Stimulated activated naive CD8-positive, alpha-beta T cell treated with anti-CD3 and anti-CD28 coated beads, Interleukin-15, amount 100 ng/mL, for 72 hours (primary cell): ENCODE measurements at regions not wholly inside any gene's neighbourhood (a gene's known extent, or its start where the extent isn't known, plus 50 kb on each side); places are given as distances from the start of the nearest gene placed in this dataset.
"Not testable (repeated sequence)": the region's sequence is repeated elsewhere in the genome, so short reads cannot be mapped to it uniquely, and the experiment has no call there.

ENCODE experiments used
- ATAC-seq: fragments of 150-1000 bp; cut with Tn5 transposase; 2 replicates; pipeline ENCODE4 v1.10.0; 2021; ENCODE audit warnings: mild to moderate bottlenecking, moderate library complexity
- DNase-seq, 2 donors: peaks; one replicate each; pipeline ENCODE4 v3.0.0; 2021 to 2022
- H3K27ac Mint-ChIP-seq, 2 donors: one replicate each; pipeline ENCODE4 v1.8.0; 2022; ENCODE audit warnings: mild to moderate bottlenecking in 2 of 2, mixed read lengths in 2 of 2, moderate library complexity in 2 of 2
- H3K27me3 Mint-ChIP-seq: one replicate; pipeline ENCODE4 v1.8.0; 2022; ENCODE audit warnings: mixed read lengths
- H3K4me1 Mint-ChIP-seq: one replicate; pipeline ENCODE4 v1.8.0; 2022; ENCODE audit warnings: mild to moderate bottlenecking, mixed read lengths
- H3K4me3 Mint-ChIP-seq, 2 donors: one replicate each; pipeline ENCODE4 v1.8.0; 2022; ENCODE audit warnings: mild to moderate bottlenecking in 2 of 2, mixed read lengths in 2 of 2, moderate library complexity in 1 of 2
- H3K9me3 Mint-ChIP-seq, 2 donors: one replicate each; pipeline ENCODE4 v1.8.0; 2022; ENCODE audit warnings: mixed read lengths in 2 of 2

GRCh38 chr6:2611092-2611491 is 139.6 kb downstream of the MYLK4 start:
- peaks cover 5 to 7% of the 10 kb centered on the region in 2 donors for H3K9me3 Mint-ChIP-seq
- peaks cover 43% of the 10 kb centered on the region for H3K27me3 Mint-ChIP-seq
- no peak for DNase-seq
- no peak for ATAC-seq
- H3K4me3 Mint-ChIP-seq, result no peak overlapping the region
- H3K4me1 Mint-ChIP-seq, result no peaks in the 10 kb centered on the region
- no peak overlapping the region for H3K27ac Mint-ChIP-seq

DNA sequence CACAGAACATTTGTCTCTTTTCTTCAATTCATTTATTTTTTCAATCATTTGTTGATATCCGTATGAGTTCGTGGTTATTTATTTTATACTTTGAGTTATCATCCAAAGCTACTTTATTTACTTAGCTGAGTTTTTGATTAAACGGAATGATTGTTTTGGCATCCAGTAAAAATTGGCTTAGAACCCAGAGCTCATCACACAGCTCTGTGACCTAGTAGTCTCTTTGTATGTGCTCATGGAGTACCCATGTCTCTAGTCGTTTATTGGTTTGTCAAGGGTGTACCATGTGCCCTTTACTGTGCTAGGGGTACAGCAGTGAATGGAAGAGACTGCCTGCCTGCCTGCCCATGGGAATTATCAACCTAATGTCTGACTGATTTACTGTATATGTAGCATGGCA is 142.2 kb downstream of the MYLK4 start:
- DNase-seq (no peak), ATAC-seq (no peak)
- no peak overlapping the region for H3K4me3 Mint-ChIP-seq
- H3K9me3 Mint-ChIP-seq, result no peaks in the 10 kb centered on the region
- no peak overlapping the region for H3K27ac Mint-ChIP-seq
- H3K27me3 Mint-ChIP-seq, result peaks cover 44% of the 10 kb centered on the region
- H3K4me1 Mint-ChIP-seq, result no peaks in the 10 kb centered on the region

DNA sequence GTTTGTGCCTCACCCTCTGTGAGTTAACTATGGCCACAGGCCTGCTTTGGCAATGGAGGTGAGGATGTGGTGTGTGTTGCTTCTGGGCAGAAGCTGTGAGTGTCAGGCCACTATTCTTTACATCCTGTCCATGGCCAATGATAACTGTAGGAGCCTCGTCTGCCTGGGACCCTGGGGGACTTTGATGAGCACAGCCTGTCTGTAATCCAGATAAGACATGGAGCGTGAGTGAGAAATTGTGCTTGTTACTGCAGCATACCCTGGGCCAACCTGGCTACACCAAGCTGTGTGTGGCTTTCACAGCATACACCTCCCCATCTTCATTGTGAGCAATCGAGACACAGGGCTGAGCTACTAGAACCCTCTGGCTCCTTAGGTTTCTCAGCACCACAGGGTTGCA is 150.4 kb downstream of the MYLK4 start:
- ATAC-seq (no peak), DNase-seq (no peak)
- Mint-ChIP-seq H3K27ac (no peak overlapping the region), H3K4me1 (no peaks in the 10 kb centered on the region), H3K27me3 (peaks cover 7% of the 10 kb centered on the region), H3K4me3 (no peak overlapping the region), H3K9me3 (no peaks in the 10 kb centered on the region)

DNA sequence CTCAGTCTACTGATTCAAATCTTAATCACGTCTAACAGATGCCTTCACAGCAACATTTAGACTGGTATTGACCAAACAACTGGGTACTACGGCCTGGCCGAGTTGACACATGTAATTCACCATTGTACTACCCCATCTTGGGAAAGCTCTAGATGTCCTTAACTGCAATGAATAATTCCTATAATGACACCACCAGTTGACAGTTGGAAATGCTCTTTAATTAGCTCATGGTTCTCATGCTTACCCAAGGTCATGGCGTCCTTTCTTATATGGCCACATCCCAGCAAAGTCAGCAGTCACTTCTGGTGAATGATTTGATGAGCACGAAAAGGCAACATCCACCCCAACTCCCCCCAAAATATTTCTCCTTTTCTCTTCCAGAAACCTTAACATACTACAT is 150.9 kb downstream of the MYLK4 start:
- ATAC-seq (no peak), DNase-seq (no peak)
- Mint-ChIP-seq H3K4me3 (no peak overlapping the region), H3K27ac (no peak overlapping the region), H3K4me1 (no peaks in the 10 kb centered on the region), H3K9me3 (no peaks in the 10 kb centered on the region), H3K27me3 (peaks cover 7% of the 10 kb centered on the region)

GRCh38 chr6:2598867-2599266 is 151.9 kb downstream of the MYLK4 start:
- no peak overlapping the region for H3K27ac Mint-ChIP-seq
- peaks cover 7% of the 10 kb centered on the region for H3K27me3 Mint-ChIP-seq
- no peak for ATAC-seq
- no peaks in the 10 kb centered on the region for H3K9me3 Mint-ChIP-seq
- H3K4me1 Mint-ChIP-seq, result no peaks in the 10 kb centered on the region
- no peak for DNase-seq
- H3K4me3 Mint-ChIP-seq, result no peak overlapping the region

GRCh38 chr6:2597991-2598390 is 152.7 kb downstream of the MYLK4 start:
- peaks cover 2% of the 10 kb centered on the region for H3K27me3 Mint-ChIP-seq
- H3K27ac Mint-ChIP-seq, result peak overlapping the region in 1 of 2 donors; percentile 42
- no peak for ATAC-seq
- no peaks in the 10 kb centered on the region for H3K4me1 Mint-ChIP-seq
- no peak for DNase-seq
- no peaks in the 10 kb centered on the region for H3K9me3 Mint-ChIP-seq
- H3K4me3 Mint-ChIP-seq, result no peak overlapping the region

DNA sequence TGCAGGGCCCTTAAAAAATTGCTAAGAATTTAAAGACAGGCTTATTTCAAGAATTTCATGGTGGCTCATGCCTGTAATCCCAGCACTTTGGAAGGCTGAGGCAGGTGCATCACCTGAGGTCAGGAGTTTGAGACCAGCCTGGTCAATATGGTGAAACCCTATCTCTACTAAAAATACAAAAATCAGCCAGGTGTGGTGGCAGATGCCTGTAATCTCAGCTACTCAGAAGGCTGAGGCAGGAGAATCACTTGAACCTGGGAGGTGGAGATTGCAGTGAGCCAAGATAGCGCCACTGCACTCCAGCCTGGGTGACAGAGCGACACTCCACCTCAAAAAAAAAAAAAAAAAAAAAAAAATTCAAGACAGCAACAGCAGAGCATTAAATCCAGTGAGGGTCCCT is 153.3 kb downstream of the MYLK4 start:
- not testable (repeated sequence) for H3K27ac Mint-ChIP-seq, ATAC-seq, DNase-seq, H3K27me3 Mint-ChIP-seq, H3K4me1 Mint-ChIP-seq, H3K4me3 Mint-ChIP-seq, H3K9me3 Mint-ChIP-seq

- H3K27me3 Mint-ChIP-seq, result peaks cover 8% of the 10 kb centered on the region
Measured at GRCh38 chr6:2596222-2596621, 154.5 kb downstream of the MYLK4 start.

GRCh38 chr6:2594868-2595267 is 155.9 kb downstream of the MYLK4 start:
- DNase-seq (no peak), ATAC-seq (no peak)
- H3K9me3 Mint-ChIP-seq, result no peaks in the 10 kb centered on the region
- no peak overlapping the region for H3K4me3 Mint-ChIP-seq
- peaks cover 16% of the 10 kb centered on the region for H3K27me3 Mint-ChIP-seq
- H3K4me1 Mint-ChIP-seq, result no peaks in the 10 kb centered on the region
- no peak overlapping the region for H3K27ac Mint-ChIP-seq

More at GRCh38 chr6:2596222-2596621, 154.5 kb downstream of the MYLK4 start:
- Mint-ChIP-seq H3K9me3 (no peaks in the 10 kb centered on the region), H3K4me3 (no peak overlapping the region), H3K4me1 (no peaks in the 10 kb centered on the region), H3K27ac (no peak overlapping the region)
- ATAC-seq, result no peak
- DNase-seq, result no peak

DNA sequence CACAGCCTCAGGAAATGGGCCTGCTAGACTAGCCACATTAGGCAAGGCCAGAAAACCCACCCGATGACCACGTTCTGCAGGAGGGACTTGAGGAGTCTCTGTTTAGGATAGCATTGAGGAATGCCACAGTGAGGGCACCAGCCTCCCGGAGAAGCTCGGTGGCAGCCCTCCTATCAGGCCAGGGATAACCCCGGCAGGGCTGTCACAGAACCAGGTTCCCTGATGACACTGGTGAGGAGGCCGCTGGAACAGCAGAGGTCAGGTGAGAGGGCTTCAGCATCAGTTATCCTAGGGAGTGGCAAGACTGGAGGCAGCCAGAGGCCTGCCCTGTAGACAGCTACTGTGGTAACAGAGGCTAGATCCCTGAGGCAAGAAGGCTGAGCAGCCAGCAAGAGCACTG is 157.6 kb downstream of the MYLK4 start:
- peak overlapping the region in 1 of 2 donors; percentile 15 for H3K27ac Mint-ChIP-seq
- peaks cover 33% of the 10 kb centered on the region for H3K27me3 Mint-ChIP-seq
- ATAC-seq, result no peak
- no peak overlapping the region for H3K4me3 Mint-ChIP-seq
- H3K4me1 Mint-ChIP-seq, result no peaks in the 10 kb centered on the region
- no peaks in the 10 kb centered on the region for H3K9me3 Mint-ChIP-seq
- no peak for DNase-seq

DNA sequence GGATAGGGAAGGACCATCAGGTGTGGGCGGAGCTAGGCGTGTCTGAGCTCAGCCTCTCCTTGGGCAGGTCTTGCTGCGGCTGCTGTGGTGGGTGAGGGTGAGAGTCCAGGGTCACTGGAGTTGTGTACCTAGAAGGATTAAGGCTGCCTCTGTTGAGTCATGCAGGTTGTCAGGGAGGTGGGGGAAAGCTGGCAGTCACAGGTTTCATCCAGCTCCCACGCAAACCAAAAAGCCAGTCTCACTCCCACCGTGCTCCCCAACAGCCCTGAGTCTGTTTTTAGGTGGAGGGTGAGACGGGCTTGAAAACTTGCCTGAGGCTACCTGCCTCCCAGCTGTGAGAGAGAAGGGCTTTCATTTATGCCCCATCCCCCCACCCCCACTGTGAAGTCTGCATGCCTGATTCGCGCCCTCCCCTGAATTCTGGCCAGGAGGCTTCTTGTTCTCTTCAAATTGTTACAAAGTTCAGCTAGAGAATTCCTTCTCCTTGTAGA is 161.5 kb downstream of the MYLK4 start:
- DNase-seq (no peak), ATAC-seq (no peak)
- H3K27me3 Mint-ChIP-seq, result peaks cover 57% of the 10 kb centered on the region
- no peak overlapping the region for H3K4me3 Mint-ChIP-seq
- H3K27ac Mint-ChIP-seq, result no peak overlapping the region
- H3K4me1 Mint-ChIP-seq, result no peaks in the 10 kb centered on the region
- peaks cover 5 to 7% of the 10 kb centered on the region in 2 donors for H3K9me3 Mint-ChIP-seq

GRCh38 chr6:2583459-2583858 is 167.3 kb downstream of the MYLK4 start:
- peaks cover 5 to 7% of the 10 kb centered on the region in 2 donors for H3K9me3 Mint-ChIP-seq
- peaks cover 70% of the 10 kb centered on the region for H3K27me3 Mint-ChIP-seq
- ATAC-seq (no peak), DNase-seq (no peak)
- H3K4me1 Mint-ChIP-seq, result no peaks in the 10 kb centered on the region
- no peak overlapping the region for H3K4me3 Mint-ChIP-seq
- no peak overlapping the region for H3K27ac Mint-ChIP-seq

- Mint-ChIP-seq H3K4me3 (no peak overlapping the region), H3K9me3 (peaks cover 4 to 5% of the 10 kb centered on the region in 2 donors), H3K4me1 (no peaks in the 10 kb centered on the region), H3K27me3 (peaks cover 60% of the 10 kb centered on the region), H3K27ac (no peak overlapping the region)
- ATAC-seq (no peak), DNase-seq (no peak)
Measured at GRCh38 chr6:2582268-2582667, 168.5 kb downstream of the MYLK4 start.

- Mint-ChIP-seq H3K4me1 (no peaks in the 10 kb centered on the region), H3K27ac (no peak overlapping the region), H3K4me3 (no peak overlapping the region), H3K27me3 (peaks cover 54% of the 10 kb centered on the region), H3K9me3 (peaks cover 0 to 5% of the 10 kb centered on the region in 2 donors)
- no peak for DNase-seq
- no peak for ATAC-seq
Measured at GRCh38 chr6:2581611-2582010, 169.1 kb downstream of the MYLK4 start.

GRCh38 chr6:2581011-2581410 is 169.7 kb downstream of the MYLK4 start:
- H3K27me3 Mint-ChIP-seq, result peaks cover 48% of the 10 kb centered on the region

DNA sequence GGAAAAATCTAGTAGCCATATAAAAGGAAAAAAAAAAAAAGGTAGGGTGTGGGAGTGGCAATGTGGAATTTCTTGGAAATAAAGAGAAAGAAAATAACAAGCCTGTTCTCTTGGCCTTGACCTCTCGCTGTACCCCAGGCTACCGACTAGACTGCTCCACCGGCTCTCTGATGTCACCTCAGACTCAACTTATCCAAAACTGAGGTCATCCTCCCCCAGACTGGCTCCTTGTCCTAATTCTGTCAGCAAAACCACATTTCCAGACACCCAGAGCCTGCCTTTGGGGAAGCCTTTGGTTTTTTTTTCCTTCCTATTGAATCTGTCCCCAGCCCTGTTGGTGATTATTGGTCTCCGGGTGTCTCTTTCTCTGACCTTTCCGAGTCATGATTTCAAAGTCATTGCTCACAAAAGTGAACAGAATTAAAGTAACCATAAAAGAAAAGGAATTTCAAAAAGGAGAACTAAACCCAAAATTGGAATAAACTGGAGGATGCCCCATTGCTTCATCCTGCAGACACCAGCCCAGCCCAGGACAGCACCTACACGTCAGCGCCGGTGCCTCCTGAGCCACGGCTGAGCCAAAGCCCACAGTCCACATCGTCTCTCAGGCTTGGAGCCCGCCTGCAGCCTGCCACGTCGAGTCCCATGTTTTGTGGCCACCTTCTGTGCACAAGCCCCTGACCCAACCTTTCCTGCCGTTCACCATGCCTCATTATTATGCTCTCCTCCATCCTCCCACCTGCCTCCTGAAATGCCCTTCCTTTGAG is 170.7 kb downstream of the MYLK4 start:
- no peak overlapping the region for H3K27ac Mint-ChIP-seq
- ATAC-seq (no peak), DNase-seq (no peak)
- no peak overlapping the region for H3K4me3 Mint-ChIP-seq
- no peaks in the 10 kb centered on the region for H3K4me1 Mint-ChIP-seq
- peaks cover 54% of the 10 kb centered on the region for H3K27me3 Mint-ChIP-seq
- H3K9me3 Mint-ChIP-seq, result peaks cover 6 to 8% of the 10 kb centered on the region in 2 donors

More at GRCh38 chr6:2581011-2581410, 169.7 kb downstream of the MYLK4 start:
- Mint-ChIP-seq H3K27ac (no peak overlapping the region), H3K4me3 (no peak overlapping the region), H3K4me1 (no peaks in the 10 kb centered on the region), H3K9me3 (peaks cover 0 to 2% of the 10 kb centered on the region in 2 donors)
- DNase-seq (no peak), ATAC-seq (no peak)
